ENCODE measurements at regions not wholly inside any gene's neighbourhood (a gene's known extent, or its start where the extent isn't known, plus 50 kb on each side); places are given as distances from the start of the nearest gene placed in this dataset.

GRCh38 chr3:34852844-34853439 lies 786.4 kb upstream of the ARPP21 start (continued):
- TF ChIP-seq REST (IDR thresholded peaks at IDR 0.05; ENCODE audit: unreplicated experiment) (no peak), ETS1 (IDR thresholded peaks at IDR 0.05) (no peak), POLR2AphosphoS5 (IDR thresholded peaks at IDR 0.05; ENCODE audit: low read depth) (no peak)

GRCh38 chr3:34856081-34856947 lies 783.0 kb upstream of the ARPP21 start:
- H3K4me2 ChIP-seq: 0 out of 2 replicates have a peak overlapping the region, but pooled peaks have one; percentile 5
- H3K27ac Mint-ChIP-seq: no peak overlapping the region
- H3K27me3 ChIP-seq (ENCODE audit: insufficient read depth): no peaks in the 10 kb centered on the region
- H2AFZ ChIP-seq: peak overlapping the region; percentile 53; the same call in 1 of the 2 replicates
- no peaks in the 10 kb centered on the region for H3K27me3 Mint-ChIP-seq (ENCODE audit: insufficient read depth, low read depth, poor library complexity)
- H3K9me2 ChIP-seq (ENCODE audit: insufficient read depth): no peaks in the 10 kb centered on the region
- H4K20me1 ChIP-seq (replicated peaks; ENCODE audit: insufficient read depth): no peaks in the 10 kb centered on the region
- H3F3A ChIP-seq (replicated peaks; ENCODE audit: low read depth): no peaks in the 10 kb centered on the region
- H3K4me1 Mint-ChIP-seq: peaks cover 10% of the 10 kb centered on the region; the same call in 2 of the 3 replicates
- H3K4me1 ChIP-seq (ENCODE audit: insufficient read depth): peaks cover 13% of the 10 kb centered on the region
- no peaks in the 10 kb centered on the region for H3K36me3 ChIP-seq (ENCODE audit: insufficient read depth)
- H3K4me3 Mint-ChIP-seq: no peak overlapping the region
- H3K27ac ChIP-seq (ENCODE audit: low read depth): no peak overlapping the region; the same call in 1 of the 2 replicates
- no peaks in the 10 kb centered on the region for H3K9me3 Mint-ChIP-seq
- no peaks in the 10 kb centered on the region for H3K79me2 ChIP-seq (replicated peaks; ENCODE audit: insufficient read depth)
- ATAC-seq: peak; percentile 40; the same call in 2 of the 3 replicates
- no peak overlapping the region for H3K4me3 ChIP-seq
- no peak for DNase-seq (ENCODE audit: low spot score)
- H3K36me3 Mint-ChIP-seq (ENCODE audit: low read depth): no peaks in the 10 kb centered on the region
- TF ChIP-seq JUNB (IDR thresholded peaks at IDR 0.05; ENCODE audit: unreplicated experiment) (no peak), EZH2 (IDR thresholded peaks at IDR 0.05; ENCODE audit: low read depth, unreplicated experiment) (no peak), ETS1 (IDR thresholded peaks at IDR 0.05) (no peak), POLR2AphosphoS5 (IDR thresholded peaks at IDR 0.05; ENCODE audit: low read depth) (no peak), CREB1 (CRISPR knock-in tag; IDR thresholded peaks at IDR 0.05; ENCODE audit: low read depth) (no peak), ZNF114 (CRISPR knock-in tag; IDR thresholded peaks at IDR 0.05) (no peak), STAT1 (IDR thresholded peaks at IDR 0.05; ENCODE audit: unreplicated experiment) (no peak), EZH2phosphoT487 (IDR thresholded peaks at IDR 0.05; ENCODE audit: unreplicated experiment) (no peak), NANOG (IDR thresholded peaks at IDR 0.05; ENCODE audit: borderline replicate concordance) (no peak), REST (IDR thresholded peaks at IDR 0.05; ENCODE audit: unreplicated experiment) (no peak)

All from GM23338 (cell line).